H9 (cell line): ENCODE measurements at regions not wholly inside any gene's neighbourhood (a gene's known extent, or its start where the extent isn't known, plus 50 kb on each side); places are given as distances from the start of the nearest gene placed in this dataset.
"Not testable (repeated sequence)": the region's sequence is repeated elsewhere in the genome, so short reads cannot be mapped to it uniquely, and the experiment has no call there.

Experiments
- DNase-seq: peaks from one replicate; pipeline ENCODE4 v3.0.0-alpha.2; 2017
- H2AFZ ChIP-seq: one replicate; pipeline ENCODE4 v1.6.1; 2013; ENCODE audit warnings: mild to moderate bottlenecking, low read length, control low read depth, moderate library complexity
- H2AK5ac ChIP-seq: 2 replicates; pipeline ENCODE4 v1.6.1; 2013; ENCODE audit warnings: low read length, control low read depth, mixed read lengths; ENCODE audit not compliant: insufficient read length
- H2BK120ac ChIP-seq: one replicate; pipeline ENCODE4 v1.6.1; 2013; ENCODE audit warnings: low read depth, mild to moderate bottlenecking, low read length, control low read depth, inconsistent platforms; ENCODE audit not compliant: poor library complexity, severe bottlenecking
- H2BK12ac ChIP-seq: 2 replicates; pipeline ENCODE4 v1.6.1; 2013; ENCODE audit warnings: low read length, control low read depth, mixed read lengths, low read depth; ENCODE audit not compliant: insufficient read length
- H2BK15ac ChIP-seq: 2 replicates; pipeline ENCODE4 v1.6.1; 2013; ENCODE audit warnings: low read depth, low read length, control low read depth
- H2BK20ac ChIP-seq: one replicate; pipeline ENCODE4 v1.6.1; 2013; ENCODE audit warnings: low read depth, mild to moderate bottlenecking, low read length, control low read depth, inconsistent platforms; ENCODE audit not compliant: poor library complexity, severe bottlenecking
- H2BK5ac ChIP-seq: 2 replicates; pipeline ENCODE4 v1.6.1; 2013; ENCODE audit warnings: low read length, control low read depth, mixed read lengths; ENCODE audit not compliant: insufficient read length
- H3K14ac ChIP-seq: 2 replicates; pipeline ENCODE4 v1.6.1; 2013; ENCODE audit warnings: low read length, control low read depth; ENCODE audit not compliant: insufficient read depth
- H3K18ac ChIP-seq: 2 replicates; pipeline ENCODE4 v1.6.1; 2013; ENCODE audit warnings: low read depth, mild to moderate bottlenecking, mixed read lengths, low read length, control low read depth; ENCODE audit not compliant: insufficient read length
- H3K23ac ChIP-seq: 2 replicates; pipeline ENCODE4 v1.6.1; 2013; ENCODE audit warnings: low read length, control low read depth, mixed read lengths, low read depth; ENCODE audit not compliant: insufficient read length
- H3K23me2 ChIP-seq: 2 replicates; pipeline ENCODE4 v1.6.1; 2013; ENCODE audit warnings: low read depth, mild to moderate bottlenecking, mixed read lengths, low read length, control low read depth; ENCODE audit not compliant: insufficient read length, poor library complexity, severe bottlenecking
- H3K27ac ChIP-seq: 2 replicates; pipeline ENCODE4 v1.5.1; 2013; ENCODE audit warnings: low read length, control low read depth, mixed read lengths, low read depth; ENCODE audit not compliant: insufficient read length
- H3K27me3 ChIP-seq: 2 replicates; pipeline ENCODE4 v1.6.1; 2013; ENCODE audit warnings: low read length, control low read depth, inconsistent platforms; ENCODE audit not compliant: insufficient read depth
- H3K4ac ChIP-seq: 2 replicates; pipeline ENCODE4 v1.6.1; 2013; ENCODE audit warnings: low read depth, mild to moderate bottlenecking, control low read depth, inconsistent platforms, low read length, moderate library complexity
- H3K4me1 ChIP-seq: 2 replicates; pipeline ENCODE4 v1.6.1; 2013; ENCODE audit warnings: low read length, control low read depth, inconsistent platforms; ENCODE audit not compliant: insufficient read depth
- H3K4me2 ChIP-seq: 2 replicates; pipeline ENCODE4 v1.6.1; 2013; ENCODE audit warnings: low read length, control low read depth, mixed read lengths; ENCODE audit not compliant: insufficient read length, insufficient read depth
- H3K56ac ChIP-seq: 2 replicates; pipeline ENCODE4 v1.6.1; 2013; ENCODE audit warnings: low read depth, mild to moderate bottlenecking, mixed read lengths, low read length, control low read depth; ENCODE audit not compliant: insufficient read length
- H3K79me1 ChIP-seq: 2 replicates; pipeline ENCODE4 v1.6.1; 2013; ENCODE audit warnings: low read depth, mild to moderate bottlenecking, moderate library complexity, low read length, control low read depth, inconsistent platforms; ENCODE audit not compliant: insufficient read depth, poor library complexity, severe bottlenecking
- H3K79me2 ChIP-seq: 2 replicates; pipeline ENCODE4 v1.6.1; 2013; ENCODE audit warnings: low read length, control low read depth, inconsistent platforms; ENCODE audit not compliant: insufficient read depth
- H3K9ac ChIP-seq: 2 replicates; pipeline ENCODE4 v1.6.1; 2013; ENCODE audit warnings: low read length, control low read depth, mixed read lengths; ENCODE audit not compliant: insufficient read length; ENCODE audit errors: extremely low read depth
- H3K9me3 ChIP-seq: one replicate; pipeline ENCODE4 v1.6.1; 2013; ENCODE audit warnings: low read depth, low read length, inconsistent platforms; ENCODE audit not compliant: control insufficient read depth
- H3T11ph ChIP-seq: one replicate; pipeline ENCODE4 v1.6.1; 2013; ENCODE audit warnings: mild to moderate bottlenecking, low read length, control low read depth, inconsistent platforms
- H4K20me1 ChIP-seq: one replicate; pipeline ENCODE4 v1.6.1; 2013; ENCODE audit not compliant: control insufficient read depth, insufficient read length, insufficient read depth
- H4K5ac ChIP-seq: 2 replicates; pipeline ENCODE4 v1.6.1; 2013; ENCODE audit warnings: low read depth, mild to moderate bottlenecking, mixed read lengths, low read length, control low read depth; ENCODE audit not compliant: insufficient read length
- H4K8ac ChIP-seq: replicated peaks from 2 replicates; pipeline ENCODE4 v1.6.1; 2013; ENCODE audit warnings: low read length, control low read depth, mixed read lengths, low read depth; ENCODE audit not compliant: insufficient read length
- H4K91ac ChIP-seq: 2 replicates; pipeline ENCODE4 v1.6.1; 2013; ENCODE audit warnings: low read depth, mild to moderate bottlenecking, moderate library complexity, mixed read lengths, low read length, control low read depth; ENCODE audit not compliant: insufficient read length
- H3K27ac Mint-ChIP-seq, 3 experiments: 2 replicates in 2 of 3; 3 replicates in 1 of 3; pipeline ENCODE4 v1.8.0; 2020 to 2021; ENCODE audit warnings: mixed read lengths in 3 of 3, mild to moderate bottlenecking in 1 of 3, moderate library complexity in 1 of 3
- H3K27me3 Mint-ChIP-seq: 2 replicates; pipeline ENCODE4 v1.8.0; 2021; ENCODE audit warnings: low read depth, mild to moderate bottlenecking, moderate library complexity, mixed read lengths
- H3K36me3 Mint-ChIP-seq, 3 experiments: 2 replicates in 2 of 3; 3 replicates in 1 of 3; pipeline ENCODE4 v1.8.0; 2020 to 2021; ENCODE audit warnings: low read depth in 3 of 3, mixed read lengths in 3 of 3; ENCODE audit not compliant: insufficient read depth in 1 of 3
- H3K4me1 Mint-ChIP-seq, 2 experiments: 2 replicates each; pipeline ENCODE4 v1.8.0; 2020; ENCODE audit warnings: mixed read lengths in 2 of 2
- H3K4me3 Mint-ChIP-seq, 2 experiments: 2 replicates in 1 of 2; 3 replicates in 1 of 2; pipeline ENCODE4 v1.8.0; 2020 to 2021; ENCODE audit warnings: mild to moderate bottlenecking in 2 of 2, mixed read lengths in 2 of 2, moderate library complexity in 1 of 2
- H3K9me3 Mint-ChIP-seq, 2 experiments: 2 replicates in 1 of 2; 3 replicates in 1 of 2; pipeline ENCODE4 v1.8.0; 2020; ENCODE audit warnings: mild to moderate bottlenecking in 2 of 2, mixed read lengths in 2 of 2, moderate library complexity in 1 of 2
- WGBS: extraction: QIAGEN DNeasy Blood & Tissue Kit; methylation state at CpG from one replicate; pipeline ENCODE4 v1.1.7; 2013; ENCODE audit warnings: missing lambda C conversion rate, low lambda C conversion rate, mixed read lengths; ENCODE audit not compliant: insufficient read length; ENCODE audit errors: extremely low coverage; 5-methylcytosine and 5-hydroxymethylcytosine counted together
- TF ChIP-seq, protein P1 (sequence below): fragments of 200-600 bp; sonication (generic); conservative IDR thresholded peaks from 3 replicates; pipeline ENCODE4 v1.8.0; 2021; ENCODE audit warnings: antibody characterized with exemption, mild to moderate bottlenecking

DNA sequence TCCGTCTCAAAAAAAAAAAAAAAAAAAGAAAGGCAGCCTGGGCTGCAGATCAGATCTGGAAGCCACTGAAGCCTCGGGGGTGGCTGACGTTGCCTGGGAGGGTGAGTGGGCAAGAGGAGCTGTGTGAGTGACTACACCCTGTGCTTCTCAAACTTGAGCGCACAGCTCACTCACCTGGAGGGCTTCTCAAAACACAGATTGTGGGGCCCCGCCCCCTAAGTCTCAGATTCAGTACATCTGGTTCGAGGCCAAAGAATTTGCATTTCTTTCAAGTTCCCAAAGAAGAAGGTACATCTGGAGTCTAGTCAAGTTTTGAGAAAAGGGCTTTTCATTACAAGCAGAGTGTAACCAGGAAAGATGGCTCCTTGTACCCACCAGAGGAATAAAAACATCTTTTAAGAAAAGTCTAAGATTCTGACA, 97.7 kb upstream of the CAB39 start:
- no peak overlapping the region for H2AFZ ChIP-seq

DNA sequence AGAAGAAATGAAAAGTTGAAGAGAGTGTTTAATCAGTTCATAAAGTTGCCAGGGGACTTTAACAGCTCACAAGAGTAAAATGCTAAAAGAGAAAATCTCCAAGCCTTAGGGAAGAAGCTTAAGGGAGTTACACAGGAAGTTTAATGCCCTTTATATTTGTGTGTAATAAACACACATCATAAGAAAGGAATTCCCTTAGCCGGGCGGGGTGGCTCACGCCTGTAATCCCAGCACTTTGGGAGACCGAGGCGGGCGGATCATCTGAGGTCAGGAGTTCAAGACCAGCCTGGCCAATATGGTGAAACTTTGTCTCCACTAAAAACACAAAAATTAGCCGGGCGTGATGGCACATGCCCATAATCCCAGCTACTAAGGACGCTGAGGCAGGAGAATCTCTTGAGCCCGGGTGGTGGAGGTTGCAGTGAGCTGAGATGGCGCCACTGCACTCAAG, 95.4 kb upstream of the CAB39 start:
- not testable (repeated sequence) for H3K4me2 ChIP-seq

More for the DNA sequence above, 97.7 kb upstream of the CAB39 start:
- Histone ChIP-seq H2BK15ac (no peak overlapping the region), H4K5ac (no peak overlapping the region), H3K79me1 (no peaks in the 10 kb centered on the region), H3K14ac (no peak overlapping the region), H3K23me2 (no peaks in the 10 kb centered on the region), H3K79me2 (no peaks in the 10 kb centered on the region), H2BK20ac (no peak overlapping the region), H3K27me3 (no peaks in the 10 kb centered on the region), H3K4ac (no peak overlapping the region), H2BK120ac (no peak overlapping the region), H3K27ac (no peak overlapping the region), H4K8ac (no peak overlapping the region), H3K4me2 (no peak overlapping the region), H4K20me1 (no peaks in the 10 kb centered on the region), H3K9me3 (no peaks in the 10 kb centered on the region), H2BK12ac (no peak overlapping the region), H2BK5ac (no peak overlapping the region), H3K4me1 (no peaks in the 10 kb centered on the region), H3K9ac (no peak overlapping the region), H3K56ac (no peak overlapping the region), H3K18ac (no peak overlapping the region), H4K91ac (no peak overlapping the region), H2AK5ac (no peak overlapping the region), H3K23ac (no peak overlapping the region), H3T11ph (no peak overlapping the region)
- peak overlapping the region in 1 of 3 experiments; percentile 31; a peak in 1 of 7 replicates for H3K27ac Mint-ChIP-seq
- DNase-seq, result no peak
- no peaks in the 10 kb centered on the region; a peak in 1 of 7 replicates for H3K36me3 Mint-ChIP-seq
- H3K4me3 Mint-ChIP-seq, result no peak overlapping the region
- peaks cover 2% of the 10 kb centered on the region; the same call in 1 of the 2 replicates for H3K27me3 Mint-ChIP-seq
- WGBS, result no CpG with 5 or more reads among the region's 6 CpGs
- peaks cover 4 to 5% of the 10 kb centered on the region in 2 experiments; a peak in 2 of 4 replicates for H3K4me1 Mint-ChIP-seq
- TF ChIP-seq, protein P1, sequence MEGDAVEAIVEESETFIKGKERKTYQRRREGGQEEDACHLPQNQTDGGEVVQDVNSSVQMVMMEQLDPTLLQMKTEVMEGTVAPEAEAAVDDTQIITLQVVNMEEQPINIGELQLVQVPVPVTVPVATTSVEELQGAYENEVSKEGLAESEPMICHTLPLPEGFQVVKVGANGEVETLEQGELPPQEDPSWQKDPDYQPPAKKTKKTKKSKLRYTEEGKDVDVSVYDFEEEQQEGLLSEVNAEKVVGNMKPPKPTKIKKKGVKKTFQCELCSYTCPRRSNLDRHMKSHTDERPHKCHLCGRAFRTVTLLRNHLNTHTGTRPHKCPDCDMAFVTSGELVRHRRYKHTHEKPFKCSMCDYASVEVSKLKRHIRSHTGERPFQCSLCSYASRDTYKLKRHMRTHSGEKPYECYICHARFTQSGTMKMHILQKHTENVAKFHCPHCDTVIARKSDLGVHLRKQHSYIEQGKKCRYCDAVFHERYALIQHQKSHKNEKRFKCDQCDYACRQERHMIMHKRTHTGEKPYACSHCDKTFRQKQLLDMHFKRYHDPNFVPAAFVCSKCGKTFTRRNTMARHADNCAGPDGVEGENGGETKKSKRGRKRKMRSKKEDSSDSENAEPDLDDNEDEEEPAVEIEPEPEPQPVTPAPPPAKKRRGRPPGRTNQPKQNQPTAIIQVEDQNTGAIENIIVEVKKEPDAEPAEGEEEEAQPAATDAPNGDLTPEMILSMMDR, result no peak
- no peaks in the 10 kb centered on the region for H3K9me3 Mint-ChIP-seq

More for the DNA sequence above, 95.4 kb upstream of the CAB39 start:
- H3K14ac ChIP-seq, H4K20me1 ChIP-seq, H3K36me3 Mint-ChIP-seq, H3K27ac ChIP-seq, H4K8ac ChIP-seq, DNase-seq, H3K4me3 Mint-ChIP-seq, H3K79me2 ChIP-seq, H2BK5ac ChIP-seq, H2BK20ac ChIP-seq, H3K9me3 Mint-ChIP-seq, H3T11ph ChIP-seq, H2BK120ac ChIP-seq, H4K5ac ChIP-seq, H3K4ac ChIP-seq, H2BK15ac ChIP-seq, H3K9me3 ChIP-seq, H3K4me1 Mint-ChIP-seq, H3K27me3 Mint-ChIP-seq, H3K79me1 ChIP-seq, H3K4me1 ChIP-seq, H3K27ac Mint-ChIP-seq, H3K56ac ChIP-seq, H3K18ac ChIP-seq, H3K27me3 ChIP-seq, H4K91ac ChIP-seq, H2AK5ac ChIP-seq, H3K23me2 ChIP-seq, H2BK12ac ChIP-seq, H2AFZ ChIP-seq, H3K23ac ChIP-seq, H3K9ac ChIP-seq: not testable (repeated sequence)
- no CpG with 5 or more reads among the region's 11 CpGs for WGBS
